Astrocyte of the cerebellum (primary cell): ENCODE measurements at regions not wholly inside any gene's neighbourhood (a gene's known extent, or its start where the extent isn't known, plus 50 kb on each side); places are given as distances from the start of the nearest gene placed in this dataset.

ENCODE experiments used
- DNase-seq: peaks from one replicate; pipeline ENCODE4 v3.0.0-alpha.2; 2011; ENCODE audit warnings: low read depth
- H3K4me3 ChIP-seq: 2 replicates; pipeline ENCODE4 v1.5.1; 2011; ENCODE audit warnings: mild to moderate bottlenecking, low read depth, low read length, moderate library complexity
- CTCF ChIP-seq: IDR thresholded peaks from 2 replicates; pipeline ENCODE4 v1.5.1; 2012; ENCODE audit warnings: low read length, low read depth, moderate library complexity, mild to moderate bottlenecking; ENCODE audit errors: missing control alignments
- in situ Hi-C: cut with HindIII; loops from 2 replicates; pipeline ENCODE4 v1.10.0; 2017; ENCODE audit warnings: low sequenced_read_pairs

- TF ChIP-seq CTCF: no peak
- in situ Hi-C loops: no loop called here
- H3K4me3 ChIP-seq: no peak overlapping the region
- no peak for DNase-seq
These were observed 51.3 kb upstream of the WIPF3 start for GRCh38 chr7:29754874-29755490.
